Vagina (tissue), 2 donors: ENCODE measurements at regions not wholly inside any gene's neighbourhood (a gene's known extent, or its start where the extent isn't known, plus 50 kb on each side); places are given as distances from the start of the nearest gene placed in this dataset.

Experiments
- DNase-seq, 2 donors: peaks; one replicate each; pipeline ENCODE4 v3.0.0-alpha.2; 2017; ENCODE audit errors: extremely low spot score in 2 of 2
- H3K27ac ChIP-seq: fragments of 200-600 bp; sonication (generic); one replicate; pipeline ENCODE4 v1.5.1; 2019
- H3K27me3 ChIP-seq: fragments of 200-600 bp; sonication (generic); one replicate; pipeline ENCODE4 v1.5.1; 2019
- H3K36me3 ChIP-seq, 2 donors: fragments of 200-600 bp; sonication (generic); one replicate each; pipeline ENCODE4 v1.5.1; 2017 to 2019
- H3K4me1 ChIP-seq: fragments of 200-600 bp; sonication (generic); one replicate; pipeline ENCODE4 v1.5.1; 2019
- H3K4me3 ChIP-seq, 2 donors: fragments of 200-600 bp; sonication (generic); 1 replicate in 1 of 2; 2 replicates in 1 of 2; pipeline ENCODE4 v1.5.1; 2016 to 2019
- H3K9me3 ChIP-seq: fragments of 200-600 bp; sonication (generic); one replicate; pipeline ENCODE4 v1.5.1; 2019
- CTCF ChIP-seq, 3 experiments: fragments of 450-650 bp in 2 of 3; fragments of 200-600 bp in 1 of 3; sonication (generic) in 1 of 3; IDR thresholded peaks; one replicate each; pipeline ENCODE4 v1.5.1; 2017 to 2019; ENCODE audit warnings: antibody characterized with exemption in 3 of 3, mild to moderate bottlenecking in 2 of 3, moderate library complexity in 2 of 3
- POLR2A ChIP-seq, 2 donors: fragments of 450-650 bp; IDR thresholded peaks; one replicate each; pipeline ENCODE4 v1.6.1; 2017; ENCODE audit warnings: antibody characterized with exemption in 2 of 2, mild to moderate bottlenecking in 2 of 2, moderate library complexity in 2 of 2
- POLR2AphosphoS5 ChIP-seq, 2 donors: sonication (generic); formaldehyde crosslinking; IDR thresholded peaks; one replicate each; pipeline ENCODE4 v1.9.0; 2017; ENCODE audit warnings: antibody characterized with exemption in 2 of 2, mild to moderate bottlenecking in 2 of 2, low read depth in 1 of 2; ENCODE audit not compliant: insufficient read depth in 1 of 2
- intact Hi-C: fragments of 100-400 bp; cut with DNase I; formaldehyde crosslinking; loops from one replicate; pipeline ENCODE4 v1.15.1; 2023

GRCh38 chr20:52481443-52481842, 289.9 kb upstream of the ZFP64 start:
- no peak overlapping the region for H3K27ac ChIP-seq
- H3K4me1 ChIP-seq = no peaks in the 10 kb centered on the region
- TF ChIP-seq CTCF (IDR thresholded peaks at IDR 0.05) (no peak), POLR2AphosphoS5 (IDR thresholded peaks at IDR 0.05; ENCODE audit: insufficient read depth in 1 of 2, low read depth in 1 of 2) (no peak), POLR2A (IDR thresholded peaks at IDR 0.05) (no peak)
- H3K9me3 ChIP-seq = no peaks in the 10 kb centered on the region
- no peak overlapping the region for H3K4me3 ChIP-seq
- H3K27me3 ChIP-seq = no peaks in the 10 kb centered on the region
- no peaks in the 10 kb centered on the region for H3K36me3 ChIP-seq
- no peak for DNase-seq
- intact Hi-C loops = no loop called here

- no peak for TF ChIP-seq CTCF (IDR thresholded peaks at IDR 0.05)
- TF ChIP-seq POLR2AphosphoS5 (IDR thresholded peaks at IDR 0.05; ENCODE audit: insufficient read depth in 1 of 2, low read depth in 1 of 2) = no peak
- TF ChIP-seq POLR2A (IDR thresholded peaks at IDR 0.05) = no peak
- intact Hi-C loops = no loop called here
- DNase-seq = no peak
Observed at GRCh38 chr20:52476074-52476750, 284.6 kb upstream of the ZFP64 start.

GRCh38 chr20:52473186-52473585, 281.6 kb upstream of the ZFP64 start:
- Histone ChIP-seq H3K36me3 (no peaks in the 10 kb centered on the region), H3K27me3 (no peaks in the 10 kb centered on the region), H3K4me3 (no peak overlapping the region), H3K4me1 (no peaks in the 10 kb centered on the region), H3K27ac (no peak overlapping the region), H3K9me3 (no peaks in the 10 kb centered on the region)
- intact Hi-C loops = no loop called here
- DNase-seq = no peak
- TF ChIP-seq POLR2AphosphoS5 (IDR thresholded peaks at IDR 0.05; ENCODE audit: insufficient read depth in 1 of 2, low read depth in 1 of 2) = no peak
- TF ChIP-seq POLR2A (IDR thresholded peaks at IDR 0.05) = no peak
- no peak for TF ChIP-seq CTCF (IDR thresholded peaks at IDR 0.05)

More at GRCh38 chr20:52476074-52476750, 284.6 kb upstream of the ZFP64 start:
- H3K36me3 ChIP-seq = no peaks in the 10 kb centered on the region
- no peaks in the 10 kb centered on the region for H3K27me3 ChIP-seq
- no peaks in the 10 kb centered on the region for H3K9me3 ChIP-seq
- H3K27ac ChIP-seq = no peak overlapping the region
- no peaks in the 10 kb centered on the region for H3K4me1 ChIP-seq
- H3K4me3 ChIP-seq = no peak overlapping the region

- Histone ChIP-seq H3K4me3 (no peak overlapping the region), H3K36me3 (no peaks in the 10 kb centered on the region), H3K27me3 (no peaks in the 10 kb centered on the region), H3K27ac (no peak overlapping the region), H3K9me3 (no peaks in the 10 kb centered on the region), H3K4me1 (no peaks in the 10 kb centered on the region)
- no peak for TF ChIP-seq CTCF (IDR thresholded peaks at IDR 0.05)
- no peak for TF ChIP-seq POLR2A (IDR thresholded peaks at IDR 0.05)
- no peak for TF ChIP-seq POLR2AphosphoS5 (IDR thresholded peaks at IDR 0.05; ENCODE audit: insufficient read depth in 1 of 2, low read depth in 1 of 2)
- intact Hi-C loops = no loop called here
- DNase-seq = no peak
Observed at GRCh38 chr20:52470561-52470960, 279.0 kb upstream of the ZFP64 start.

- Histone ChIP-seq H3K9me3 (no peaks in the 10 kb centered on the region), H3K4me1 (no peaks in the 10 kb centered on the region), H3K36me3 (no peaks in the 10 kb centered on the region), H3K27me3 (no peaks in the 10 kb centered on the region), H3K4me3 (no peak overlapping the region), H3K27ac (no peak overlapping the region)
- DNase-seq = no peak
- intact Hi-C loops = no loop called here
- TF ChIP-seq POLR2A (IDR thresholded peaks at IDR 0.05) (no peak), POLR2AphosphoS5 (IDR thresholded peaks at IDR 0.05; ENCODE audit: insufficient read depth in 1 of 2, low read depth in 1 of 2) (no peak), CTCF (IDR thresholded peaks at IDR 0.05) (no peak)
Observed at GRCh38 chr20:52469128-52469527, 277.5 kb upstream of the ZFP64 start.
